DMS 273 (cell line): ENCODE measurements at regions not wholly inside any gene's neighbourhood (a gene's known extent, or its start where the extent isn't known, plus 50 kb on each side); places are given as distances from the start of the nearest gene placed in this dataset.
A peak's percentile ranks its signal among the peaks of the same experiment; 100 is the strongest.
"Not testable (repeated sequence)": the region's sequence is repeated elsewhere in the genome, so short reads cannot be mapped to it uniquely, and the experiment has no call there.

Source experiments
- DNase-seq: peaks from one replicate; lab custom pipeline; 2025; ENCODE audit not compliant: unreplicated experiment; lab: John Stamatoyannopoulos, UW

GRCh38 chr2:6184532-6185292 is 492.5 kb downstream of the SOX11 start:
- no peak for DNase-seq

GRCh38 chr2:6186332-6187151 is 494.4 kb downstream of the SOX11 start:
- DNase-seq, result no peak

GRCh38 chr2:6196449-6196848 is 504.3 kb downstream of the SOX11 start:
- DNase-seq, result no peak

- DNase-seq, result not testable (repeated sequence)
These were observed 506.3 kb downstream of the SOX11 start for GRCh38 chr2:6198370-6198919.

- DNase-seq, result no peak
These were observed 510.6 kb downstream of the SOX11 start for GRCh38 chr2:6202756-6203155.

- DNase-seq, result no peak
These were observed 511.2 kb downstream of the SOX11 start for GRCh38 chr2:6203291-6203959.

GRCh38 chr2:6206882-6207281 is 514.7 kb downstream of the SOX11 start:
- no peak for DNase-seq

- no peak for DNase-seq
These were observed 519.1 kb downstream of the SOX11 start for GRCh38 chr2:6211236-6211635.

- DNase-seq, result no peak
These were observed 520.3 kb downstream of the SOX11 start for GRCh38 chr2:6212491-6212890.

GRCh38 chr2:6213056-6213780 is 521.0 kb downstream of the SOX11 start:
- no peak for DNase-seq

- DNase-seq, result no peak
These were observed 522.3 kb downstream of the SOX11 start for GRCh38 chr2:6214471-6214870.

GRCh38 chr2:6215053-6215452 is 522.9 kb downstream of the SOX11 start:
- no peak for DNase-seq

- no peak for DNase-seq
These were observed 524.0 kb downstream of the SOX11 start for GRCh38 chr2:6216234-6216633.

GRCh38 chr2:6218926-6219325 is 526.7 kb downstream of the SOX11 start:
- no peak for DNase-seq

- no peak for DNase-seq
These were observed 527.7 kb downstream of the SOX11 start for GRCh38 chr2:6219906-6220305.

GRCh38 chr2:6222296-6222695 is 530.1 kb downstream of the SOX11 start:
- no peak for DNase-seq

GRCh38 chr2:6224267-6224666 is 532.1 kb downstream of the SOX11 start:
- no peak for DNase-seq

- no peak for DNase-seq
These were observed 536.1 kb downstream of the SOX11 start for GRCh38 chr2:6228251-6228650.

- DNase-seq, result no peak
These were observed 539.0 kb downstream of the SOX11 start for GRCh38 chr2:6231166-6231565.

GRCh38 chr2:6233993-6234392 is 541.8 kb downstream of the SOX11 start:
- peak; percentile 86 for DNase-seq

GRCh38 chr2:6234702-6235101 is 542.5 kb downstream of the SOX11 start:
- DNase-seq, result peak; percentile 3
